K562 (cell line): ENCODE measurements at regions not wholly inside any gene's neighbourhood (a gene's known extent, or its start where the extent isn't known, plus 50 kb on each side); places are given as distances from the start of the nearest gene placed in this dataset.

Experiments
- ATAC-seq: fragments of 200-7000 bp; cut with Tn5 transposase; 3 replicates; pipeline ENCODE4 v1.9.1; 2020; ENCODE audit warnings: moderate library complexity
- BruUV-seq: library from RNA; stranded (reverse); fragments of 400-500 nt; replicated peaks from 2 replicates; lab custom pipeline; 2021; lab: Mats Ljungman, UMichigan
- CTCF ChIA-PET: fragments of 300-600 bp; formaldehyde crosslinking; extraction: SDS; loops from one replicate; lab custom pipeline; 2021; ENCODE audit warnings: low intra/inter-chr PET ratio; lab: Yijun Ruan, JAX
- POLR2A ChIA-PET: fragments of 300-600, 350-650 bp; sonication (Branson Sonifier 250); formaldehyde crosslinking; extraction: SDS; loops from one replicate; lab custom pipeline; 2021; ENCODE audit warnings: antibody characterized with exemption, inconsistent platforms; lab: Yijun Ruan, JAX
- DNase-seq, 4 experiments: peaks; one replicate each; pipeline versions ENCODE4 v3.0.0 to v3.0.0-alpha.2; 2011 to 2018; ENCODE audit warnings: low spot score in 3 of 4, mixed read lengths in 3 of 4; ENCODE audit errors: extremely low read depth in 1 of 4
- FAIRE-seq: peaks from 2 replicates; lab custom pipeline; 2011; peaks lifted over from hg19 to GRCh38; lab: Jason Lieb, UNC
- H2AFZ ChIP-seq: 2 replicates; pipeline ENCODE4 v1.6.0; 2011; ENCODE audit warnings: low read depth, low read length, control low read depth, inconsistent platforms
- H3K27ac ChIP-seq: fragments of 200-600 bp; 3 replicates; pipeline ENCODE4 v1.8.0; 2011; ENCODE audit warnings: low read depth, mild to moderate bottlenecking, control low read depth, inconsistent platforms, low read length, moderate library complexity, mixed read lengths; ENCODE audit errors: extremely low read depth
- H3K27me3 ChIP-seq, 2 experiments: fragments of 300-600 bp in 1 of 2; 2 replicates in 1 of 2; 3 replicates in 1 of 2; pipeline versions ENCODE4 v1.6.0 to v1.8.0; 2011; ENCODE audit warnings: inconsistent platforms in 2 of 2, low read length in 2 of 2, mild to moderate bottlenecking in 1 of 2, mixed read lengths in 1 of 2, moderate library complexity in 1 of 2; ENCODE audit not compliant: control insufficient read depth in 2 of 2, insufficient read depth in 2 of 2
- H3K36me3 ChIP-seq: fragments of 300-600 bp; 3 replicates; pipeline ENCODE4 v1.8.0; 2011; ENCODE audit warnings: mild to moderate bottlenecking, low read length, inconsistent platforms; ENCODE audit not compliant: control insufficient read depth, insufficient read depth
- H3K4me1 ChIP-seq, 2 experiments: fragments of 200-600 bp in 1 of 2; replicated peaks in 1 of 2; 2 replicates in 1 of 2; 3 replicates in 1 of 2; pipeline versions ENCODE4 v1.5.1 to v1.8.0; 2011; ENCODE audit warnings: inconsistent platforms in 2 of 2, low read length in 2 of 2, mild to moderate bottlenecking in 1 of 2, mixed read lengths in 1 of 2, moderate library complexity in 1 of 2; ENCODE audit not compliant: control insufficient read depth in 2 of 2, insufficient read depth in 2 of 2
- H3K4me2 ChIP-seq: 2 replicates; pipeline ENCODE4 v1.6.1; 2011; ENCODE audit warnings: low read length, control low read depth, inconsistent platforms, mixed read lengths; ENCODE audit not compliant: insufficient read depth
- H3K4me3 ChIP-seq: fragments of 200-600 bp; sonication (generic), shearing (Covaris generic); 2 replicates; pipeline ENCODE4 v1.5.1; 2016; ENCODE audit warnings: control low read depth, inconsistent platforms
- H3K79me2 ChIP-seq: fragments of 200-600 bp; 3 replicates; pipeline ENCODE4 v1.8.0; 2011; ENCODE audit warnings: low read length, inconsistent platforms; ENCODE audit not compliant: control insufficient read depth, insufficient read depth
- H3K9ac ChIP-seq, 2 experiments: 2 replicates each; pipeline versions ENCODE4 v1.6.0 to v1.6.1; 2011; ENCODE audit warnings: low read depth in 2 of 2, low read length in 2 of 2, control low read depth in 1 of 2, inconsistent platforms in 1 of 2, mild to moderate bottlenecking in 1 of 2, mixed read lengths in 1 of 2; ENCODE audit not compliant: insufficient read depth in 1 of 2
- H3K9me1 ChIP-seq: one replicate; pipeline ENCODE4 v1.6.0; 2011; ENCODE audit warnings: inconsistent platforms, mild to moderate bottlenecking, low read length, moderate library complexity; ENCODE audit not compliant: control insufficient read depth, insufficient read depth
- H3K9me3 ChIP-seq: replicated peaks from 2 replicates; pipeline ENCODE4 v1.5.1; 2011; ENCODE audit warnings: low read depth, low read length, inconsistent platforms; ENCODE audit not compliant: control insufficient read depth, insufficient read depth
- H4K20me1 ChIP-seq: replicated peaks from 2 replicates; pipeline ENCODE4 v1.6.1; 2011; ENCODE audit warnings: low read length, inconsistent platforms, mixed read lengths; ENCODE audit not compliant: control insufficient read depth, insufficient read depth
- AFF1 ChIP-seq, 2 experiments: fragments of 450-650 bp; IDR thresholded peaks; 2 replicates each; pipeline ENCODE4 v1.6.1; 2018; ENCODE audit warnings: mild to moderate bottlenecking in 2 of 2, low read depth in 1 of 2; ENCODE audit not compliant: partially characterized antibody in 2 of 2
- CTCF ChIP-seq, 3 experiments: IDR thresholded peaks in 2 of 3; conservative IDR thresholded peaks in 1 of 3; 2 replicates each; pipeline ENCODE4 v1.5.1; 2011 to 2012; ENCODE audit warnings: low read length in 3 of 3, mild to moderate bottlenecking in 3 of 3, control low read depth in 2 of 3, improper control_type of control experiment in 1 of 3, inconsistent platforms in 1 of 3, low read depth in 1 of 3, mixed read lengths in 1 of 3, moderate library complexity in 1 of 3; ENCODE audit not compliant: insufficient read depth in 2 of 3
- HMG20A ChIP-seq: fragments of 450-650 bp; formaldehyde crosslinking; conservative IDR thresholded peaks from 2 replicates; pipeline ENCODE4 v1.4.0; 2020; ENCODE audit warnings: mild to moderate bottlenecking, mixed read lengths
- MCM2 ChIP-seq: fragments of 450-650 bp; IDR thresholded peaks from 2 replicates; pipeline ENCODE4 v1.6.1; 2017; ENCODE audit warnings: low read depth, mild to moderate bottlenecking
- NFYB ChIP-seq: IDR thresholded peaks from 2 replicates; pipeline ENCODE4 v1.6.1; 2011; ENCODE audit warnings: mild to moderate bottlenecking, moderate library complexity; ENCODE audit not compliant: insufficient read length; ENCODE audit errors: extremely low read depth
- PTTG1 ChIP-seq: fragments of 450-650 bp; IDR thresholded peaks from 2 replicates; pipeline ENCODE4 v1.6.1; 2016; ENCODE audit warnings: low read depth, mild to moderate bottlenecking, missing genetic modification characterization, missing compliant biosample characterization
- RAD21 ChIP-seq, 2 experiments: fragments of 250-450 bp in 1 of 2; fragments of 450-650 bp in 1 of 2; sonication (Bioruptor Pico) in 1 of 2; formaldehyde crosslinking in 1 of 2; IDR thresholded peaks in 1 of 2; conservative IDR thresholded peaks in 1 of 2; 2 replicates each; pipeline versions ENCODE4 v1.4.0 to v1.8.0; 2020 to 2022; ENCODE audit warnings: mild to moderate bottlenecking in 2 of 2, moderate library complexity in 1 of 2
- RAD51 ChIP-seq: fragments of 450-650 bp; IDR thresholded peaks from 2 replicates; pipeline ENCODE4 v1.7.1; 2016; ENCODE audit warnings: low read depth, mild to moderate bottlenecking, borderline replicate concordance
- RB1 ChIP-seq: fragments of 450-650 bp; IDR thresholded peaks from 2 replicates; pipeline ENCODE4 v1.6.1; 2017; ENCODE audit warnings: low read depth, mild to moderate bottlenecking
- RBM15 ChIP-seq: fragments of 200-400 bp; formaldehyde crosslinking; IDR thresholded peaks from 2 replicates; pipeline ENCODE4 v1.6.1; 2018; ENCODE audit warnings: mild to moderate bottlenecking, low read length, moderate library complexity; ENCODE audit not compliant: insufficient read depth
- UBTF ChIP-seq, 2 experiments: IDR thresholded peaks; 2 replicates each; pipeline ENCODE4 v1.6.1; 2012; ENCODE audit warnings: improper control_type of control experiment in 2 of 2, low read depth in 2 of 2, low read length in 2 of 2, borderline replicate concordance in 1 of 2
- ZBTB7A ChIP-seq: IDR thresholded peaks from 2 replicates; pipeline ENCODE4 v1.6.1; 2011; ENCODE audit warnings: low read depth, mild to moderate bottlenecking, low read length, moderate library complexity, borderline replicate concordance; ENCODE audit not compliant: control insufficient read depth
- ZNF217 ChIP-seq: sonication (generic); formaldehyde crosslinking; IDR thresholded peaks from 2 replicates; pipeline ENCODE4 v1.8.0; 2022; ENCODE audit warnings: mild to moderate bottlenecking, missing genetic modification reagents
- ZNF239 ChIP-seq: fragments of 250-450 bp; sonication (Bioruptor Pico); IDR thresholded peaks from 2 replicates; pipeline ENCODE4 v1.4.0; 2020; ENCODE audit warnings: mild to moderate bottlenecking
- WGBS: fragments of 100-300 bp; shearing (Covaris generic); methylation state at CpG from one replicate; pipeline ENCODE4 v1.1.6; 2016; ENCODE audit warnings: low coverage, mixed read lengths; ENCODE audit not compliant: insufficient coverage; ENCODE audit errors: missing lambda C conversion rate; 5-methylcytosine and 5-hydroxymethylcytosine counted together
- in situ Hi-C: fragments of 300-500 bp; cut with MboI; formaldehyde crosslinking; loops from 4 replicates; pipeline ENCODE4 v1.15.0; 2018; ENCODE audit warnings: inconsistent platforms, mixed read lengths
- intact Hi-C: fragments of 100-400 bp; cut with micrococcal nuclease; formaldehyde crosslinking; loops from 2 replicates; pipeline ENCODE4 v1.14.2; 2022

GRCh38 chr3:31094048-31094447, 199.6 kb upstream of the GADL1 start:
- Histone ChIP-seq H3K27ac (no peak overlapping the region), H3K27me3 (no peaks in the 10 kb centered on the region), H3K79me2 (no peaks in the 10 kb centered on the region), H3K4me1 (no peaks in the 10 kb centered on the region; a peak in 1 of 5 replicates), H3K9me1 (no peaks in the 10 kb centered on the region), H3K36me3 (no peaks in the 10 kb centered on the region), H3K9me3 (no peaks in the 10 kb centered on the region), H3K4me3 (no peak overlapping the region), H3K4me2 (no peak overlapping the region), H2AFZ (no peak overlapping the region), H4K20me1 (no peaks in the 10 kb centered on the region), H3K9ac (no peak overlapping the region)
- FAIRE-seq (no peak), DNase-seq (no peak), ATAC-seq (no peak)
- intact Hi-C loops: no loop called here
- POLR2A ChIA-PET: no interaction called here
- in situ Hi-C loops: no loop called here
- BruUV-seq: no TSS peak
- CTCF ChIA-PET: interaction anchor here (0.6 kb wide), 1 partner anchor 147 kb away, joined by 7 read pairs; no protein-coding TSS in a partner anchor
- WGBS: 11% methylated on average over 4 of the region's 4 CpGs
- TF ChIP-seq PTTG1 (tag): no peak
- TF ChIP-seq RAD51: no peak
- no peak for TF ChIP-seq RAD21 (CRISPR knock-in tag; conservative IDR thresholded peaks at IDR 0.05 in 1 of 2, IDR thresholded peaks at IDR 0.05 in 1 of 2)
- TF ChIP-seq NFYB: no peak
- TF ChIP-seq RBM15: no peak
- TF ChIP-seq MCM2: no peak
- no peak for TF ChIP-seq HMG20A (CRISPR knock-in tag)
- TF ChIP-seq AFF1 (IDR thresholded peaks at IDR 0.05; ENCODE audit: low read depth in 1 of 2, partially characterized antibody in 2 of 2): no peak
- no peak for TF ChIP-seq CTCF (IDR thresholded peaks at IDR 0.05 in 2 of 3, conservative IDR thresholded peaks at IDR 0.05 in 1 of 3; ENCODE audit: insufficient read depth in 2 of 3, low read depth in 1 of 3, low read length in 3 of 3)
- no peak for TF ChIP-seq RB1
- TF ChIP-seq ZBTB7A: no peak
- no peak for TF ChIP-seq ZNF239 (CRISPR knock-in tag)
- no peak for TF ChIP-seq ZNF217 (CRISPR knock-in tag)
- no peak for TF ChIP-seq UBTF (IDR thresholded peaks at IDR 0.05; ENCODE audit: borderline replicate concordance in 1 of 2, low read depth in 2 of 2, low read length in 2 of 2)
